Ascending aorta (tissue), 2 donors: ENCODE measurements at regions not wholly inside any gene's neighbourhood (a gene's known extent, or its start where the extent isn't known, plus 50 kb on each side); places are given as distances from the start of the nearest gene placed in this dataset.

Experiments used
- DNase-seq, 2 donors: peaks; one replicate each; pipeline ENCODE4 v3.0.0-alpha.2; 2019; ENCODE audit warnings: low spot score in 2 of 2
- H3K27ac ChIP-seq, 2 donors: fragments of 200-600 bp; sonication (generic); one replicate each; pipeline ENCODE4 v1.5.1; 2016 to 2017; ENCODE audit warnings: mild to moderate bottlenecking in 1 of 2
- H3K27me3 ChIP-seq: fragments of 200-600 bp; sonication (generic); one replicate; pipeline ENCODE4 v1.5.1; 2017
- H3K36me3 ChIP-seq, 2 donors: fragments of 200-600 bp; sonication (generic); one replicate each; pipeline ENCODE4 v1.5.1; 2016
- H3K4me1 ChIP-seq, 2 donors: fragments of 200-600 bp; sonication (generic); one replicate each; pipeline ENCODE4 v1.5.1; 2016 to 2017; ENCODE audit warnings: mild to moderate bottlenecking in 1 of 2
- H3K4me3 ChIP-seq, 2 donors: fragments of 200-600 bp; sonication (generic); one replicate each; pipeline ENCODE4 v1.5.1; 2016 to 2017; ENCODE audit warnings: mild to moderate bottlenecking in 1 of 2
- H3K9me3 ChIP-seq, 2 donors: fragments of 200-600 bp; sonication (generic); one replicate each; pipeline ENCODE4 v1.5.1; 2016
- intact Hi-C: fragments of 100-400 bp; cut with DNase I; formaldehyde crosslinking; loops from one replicate; pipeline ENCODE4 v1.15.1; 2023
- TF ChIP-seq, protein P1 (sequence below), 3 experiments: fragments of 200-600 bp in 2 of 3; fragments of 450-650 bp in 1 of 3; sonication (generic) in 2 of 3; IDR thresholded peaks; one replicate each; pipeline ENCODE4 v1.5.1; 2016 to 2019; ENCODE audit warnings: antibody characterized with exemption in 3 of 3, mild to moderate bottlenecking in 1 of 3, moderate library complexity in 1 of 3

DNA sequence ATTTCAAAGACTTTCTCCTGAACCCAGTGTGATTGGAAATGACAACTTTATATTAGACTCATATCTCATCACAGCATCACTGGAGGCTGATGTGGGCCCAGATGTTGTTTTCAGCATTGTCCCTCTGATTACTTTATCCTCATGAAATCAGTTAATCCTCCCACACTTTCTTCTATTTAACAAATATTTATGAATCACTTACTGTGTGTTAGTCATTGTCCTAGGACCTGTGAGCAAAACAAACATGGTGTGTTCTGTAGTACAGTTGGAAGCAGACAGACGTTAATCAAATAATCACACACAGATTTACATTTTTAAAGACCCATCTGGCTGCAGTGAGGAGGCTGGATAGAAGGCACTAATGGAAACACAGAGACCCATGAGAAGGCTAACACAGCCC, 383.7 kb downstream of the PRDM2 start:
- Histone ChIP-seq H3K27me3 (no peaks in the 10 kb centered on the region), H3K27ac (no peak overlapping the region), H3K36me3 (no peaks in the 10 kb centered on the region), H3K4me1 (no peaks in the 10 kb centered on the region), H3K4me3 (no peak overlapping the region), H3K9me3 (no peaks in the 10 kb centered on the region)
- intact Hi-C loops, result no loop called here
- TF ChIP-seq, protein P1, sequence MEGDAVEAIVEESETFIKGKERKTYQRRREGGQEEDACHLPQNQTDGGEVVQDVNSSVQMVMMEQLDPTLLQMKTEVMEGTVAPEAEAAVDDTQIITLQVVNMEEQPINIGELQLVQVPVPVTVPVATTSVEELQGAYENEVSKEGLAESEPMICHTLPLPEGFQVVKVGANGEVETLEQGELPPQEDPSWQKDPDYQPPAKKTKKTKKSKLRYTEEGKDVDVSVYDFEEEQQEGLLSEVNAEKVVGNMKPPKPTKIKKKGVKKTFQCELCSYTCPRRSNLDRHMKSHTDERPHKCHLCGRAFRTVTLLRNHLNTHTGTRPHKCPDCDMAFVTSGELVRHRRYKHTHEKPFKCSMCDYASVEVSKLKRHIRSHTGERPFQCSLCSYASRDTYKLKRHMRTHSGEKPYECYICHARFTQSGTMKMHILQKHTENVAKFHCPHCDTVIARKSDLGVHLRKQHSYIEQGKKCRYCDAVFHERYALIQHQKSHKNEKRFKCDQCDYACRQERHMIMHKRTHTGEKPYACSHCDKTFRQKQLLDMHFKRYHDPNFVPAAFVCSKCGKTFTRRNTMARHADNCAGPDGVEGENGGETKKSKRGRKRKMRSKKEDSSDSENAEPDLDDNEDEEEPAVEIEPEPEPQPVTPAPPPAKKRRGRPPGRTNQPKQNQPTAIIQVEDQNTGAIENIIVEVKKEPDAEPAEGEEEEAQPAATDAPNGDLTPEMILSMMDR (IDR thresholded peaks at IDR 0.05), result no peak
- no peak for DNase-seq

DNA sequence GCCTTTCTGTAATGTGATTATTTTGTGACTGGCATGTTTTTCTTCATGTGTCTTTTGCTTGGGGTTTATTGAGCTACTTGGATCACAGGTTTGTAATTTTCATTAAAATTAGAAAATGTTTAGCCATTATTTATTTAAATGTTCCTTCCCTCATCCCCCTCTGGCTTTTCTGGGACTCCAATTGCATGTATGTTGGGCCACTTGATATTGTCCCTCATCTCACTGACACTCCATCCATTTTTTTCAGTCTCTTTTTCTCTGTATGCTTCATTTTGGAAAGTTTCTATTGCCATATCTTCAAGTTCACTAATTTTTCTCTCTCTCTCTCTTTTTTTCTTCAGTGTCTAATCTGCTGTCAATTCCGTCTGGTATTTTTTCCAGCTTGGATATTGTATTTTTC, 390.1 kb downstream of the PRDM2 start:
- no peak overlapping the region for H3K4me3 ChIP-seq
- H3K27ac ChIP-seq, result no peak overlapping the region
- no peak for DNase-seq
- intact Hi-C loops, result no loop called here
- H3K27me3 ChIP-seq, result no peaks in the 10 kb centered on the region
- TF ChIP-seq, protein P1 (IDR thresholded peaks at IDR 0.05), result no peak
- no peaks in the 10 kb centered on the region for H3K4me1 ChIP-seq
- peaks cover 0 to 15% of the 10 kb centered on the region in 2 donors for H3K9me3 ChIP-seq
- no peaks in the 10 kb centered on the region for H3K36me3 ChIP-seq

- Histone ChIP-seq H3K4me3 (no peak overlapping the region), H3K27ac (no peak overlapping the region), H3K4me1 (no peaks in the 10 kb centered on the region), H3K27me3 (no peaks in the 10 kb centered on the region), H3K36me3 (no peaks in the 10 kb centered on the region), H3K9me3 (peaks cover 0 to 15% of the 10 kb centered on the region in 2 donors)
- TF ChIP-seq, protein P1 (IDR thresholded peaks at IDR 0.05), result no peak
- intact Hi-C loops, result no loop called here
- DNase-seq, result no peak
These were observed 390.5 kb downstream of the PRDM2 start for GRCh38 chr1:14090531-14090930.

DNA sequence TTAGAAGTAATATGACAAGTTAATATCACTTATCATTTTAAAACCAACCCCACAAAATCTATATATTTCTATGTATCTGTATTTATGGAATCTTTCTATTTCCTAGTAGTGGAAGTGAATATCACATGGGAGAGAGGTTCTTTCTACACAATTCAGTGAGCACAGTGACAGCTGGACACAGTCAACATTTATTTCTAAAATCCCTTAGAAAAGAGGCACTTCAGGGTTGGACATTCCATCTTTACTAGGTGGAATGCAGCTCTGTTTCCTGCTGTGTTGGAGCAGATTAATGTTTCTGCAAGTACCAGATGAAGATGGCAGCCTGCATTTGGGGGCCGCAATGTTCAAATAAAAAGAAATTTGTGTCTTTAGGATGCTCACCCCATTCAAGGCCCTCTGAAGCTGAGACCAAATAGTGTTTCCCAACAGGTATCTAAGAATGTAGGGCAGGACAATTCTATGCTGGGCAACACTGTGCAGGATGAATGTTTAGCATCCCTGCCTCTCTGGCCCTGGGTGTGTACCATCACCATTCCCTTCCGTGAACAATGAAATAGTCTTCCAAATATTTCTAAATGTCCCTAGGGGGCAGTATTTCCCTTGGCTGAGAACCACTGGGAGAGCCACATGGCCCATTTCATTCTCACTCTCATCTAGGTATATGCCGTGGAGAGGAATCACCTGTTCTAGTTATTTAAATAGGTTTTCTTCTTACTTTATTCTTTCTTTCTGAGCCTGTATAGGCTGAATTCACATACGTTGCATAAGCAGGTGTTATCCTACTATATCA, 394.8 kb downstream of the PRDM2 start:
- H3K4me3 ChIP-seq, result no peak overlapping the region
- H3K9me3 ChIP-seq, result peaks cover 0 to 10% of the 10 kb centered on the region in 2 donors
- no peaks in the 10 kb centered on the region for H3K4me1 ChIP-seq
- no peaks in the 10 kb centered on the region for H3K36me3 ChIP-seq
- no peak overlapping the region for H3K27ac ChIP-seq
- TF ChIP-seq, protein P1 (IDR thresholded peaks at IDR 0.05), result peak in 1 of 3 experiments; percentile 28
- no peaks in the 10 kb centered on the region for H3K27me3 ChIP-seq
- no peak for DNase-seq
- intact Hi-C loops, result no loop called here

DNA sequence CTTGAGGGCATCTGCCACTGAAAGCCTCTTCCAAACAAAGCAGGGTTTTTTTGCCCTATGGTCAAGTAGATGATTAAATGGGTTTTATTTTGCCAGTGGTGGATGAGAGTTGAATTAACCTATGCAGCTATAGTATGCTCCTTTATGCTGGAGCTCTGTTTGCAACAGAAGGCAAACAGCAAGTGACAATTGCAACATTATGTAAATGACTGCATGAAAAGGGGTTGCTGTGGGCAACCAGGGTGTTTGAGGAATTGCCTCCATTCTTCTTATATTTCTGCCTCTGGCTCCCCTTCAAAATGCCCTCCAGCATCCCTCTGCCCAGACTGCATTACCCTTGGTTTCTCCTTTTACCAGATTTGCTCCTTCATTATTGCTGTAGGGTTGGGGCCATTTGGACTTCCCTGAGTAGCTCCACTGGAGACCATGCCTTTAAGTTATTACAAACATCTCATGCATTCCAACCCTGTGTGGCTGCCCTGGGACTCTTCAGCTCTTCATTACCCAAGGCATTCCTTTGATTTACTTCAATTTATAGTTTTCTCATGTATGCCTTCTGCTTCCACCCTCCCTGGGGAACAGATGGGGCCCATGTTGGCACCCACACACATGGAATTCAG, 398.4 kb downstream of the PRDM2 start:
- Histone ChIP-seq H3K36me3 (no peaks in the 10 kb centered on the region), H3K9me3 (no peaks in the 10 kb centered on the region), H3K27me3 (no peaks in the 10 kb centered on the region), H3K4me3 (no peak overlapping the region), H3K4me1 (no peaks in the 10 kb centered on the region), H3K27ac (no peak overlapping the region)
- intact Hi-C loops, result no loop called here
- TF ChIP-seq, protein P1 (IDR thresholded peaks at IDR 0.05), result no peak
- DNase-seq, result no peak
